22Rv1 (cell line): ENCODE measurements at regions not wholly inside any gene's neighbourhood (a gene's known extent, or its start where the extent isn't known, plus 50 kb on each side); places are given as distances from the start of the nearest gene placed in this dataset.

Experiments used
- H3K27ac ChIP-seq: fragments of 450-650 bp; 2 replicates; pipeline ENCODE4 v1.5.1; 2017
- CTCF ChIP-seq: fragments of 450-650 bp; IDR thresholded peaks from 2 replicates; pipeline ENCODE4 v1.5.1; 2017; ENCODE audit warnings: mild to moderate bottlenecking
- ZFX ChIP-seq: fragments of 450-650 bp; IDR thresholded peaks from 2 replicates; pipeline ENCODE4 v1.6.1; 2017; ENCODE audit warnings: antibody characterized with exemption, borderline replicate concordance

DNA sequence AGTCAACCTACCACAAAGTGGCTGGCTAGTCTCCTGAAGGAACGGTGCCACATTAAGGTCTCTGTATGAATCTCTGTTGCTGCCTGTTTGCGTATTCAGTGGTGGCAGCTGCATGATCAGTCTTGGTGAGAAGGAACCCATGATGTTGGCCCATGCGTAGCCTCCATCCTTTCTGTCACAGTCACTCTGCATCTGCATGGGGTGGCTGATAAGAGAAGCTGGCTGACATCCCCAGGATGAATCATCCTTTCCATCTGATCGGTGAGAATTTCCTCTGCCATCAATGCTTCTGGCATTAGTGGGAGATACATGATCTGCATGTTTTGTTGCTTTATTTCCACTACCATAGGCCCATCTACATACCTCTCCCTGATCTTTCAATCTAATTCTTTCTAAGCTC is 199.0 kb upstream of the NECTIN1 start:
- TF ChIP-seq CTCF, result no peak
- no peak for TF ChIP-seq ZFX
- H3K27ac ChIP-seq, result no peak overlapping the region

DNA sequence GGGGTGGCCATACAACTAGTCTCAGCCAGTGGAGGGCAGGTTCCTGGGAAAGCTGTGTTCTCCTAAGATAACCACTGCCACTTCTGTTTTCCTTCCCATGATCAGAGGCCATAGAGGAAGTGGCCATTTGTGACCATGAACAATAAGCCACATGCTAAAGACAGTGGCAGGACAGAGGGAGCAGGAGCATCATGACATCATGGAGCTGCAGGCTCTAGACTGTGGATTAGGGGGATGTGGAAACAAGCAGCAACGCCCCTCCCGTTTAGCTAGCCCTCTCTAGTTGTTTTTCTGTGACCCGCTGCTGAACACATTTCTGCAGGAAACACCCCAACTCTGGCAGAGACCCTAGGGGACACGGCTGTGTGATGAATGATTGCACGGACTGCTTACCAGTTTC is 195.0 kb upstream of the NECTIN1 start:
- TF ChIP-seq CTCF (no peak), ZFX (no peak)
- no peak overlapping the region for H3K27ac ChIP-seq

- H3K27ac ChIP-seq, result no peak overlapping the region
- TF ChIP-seq CTCF, result no peak
- no peak for TF ChIP-seq ZFX
Observed at GRCh38 chr11:119921571-119921970, 192.6 kb upstream of the NECTIN1 start.

DNA sequence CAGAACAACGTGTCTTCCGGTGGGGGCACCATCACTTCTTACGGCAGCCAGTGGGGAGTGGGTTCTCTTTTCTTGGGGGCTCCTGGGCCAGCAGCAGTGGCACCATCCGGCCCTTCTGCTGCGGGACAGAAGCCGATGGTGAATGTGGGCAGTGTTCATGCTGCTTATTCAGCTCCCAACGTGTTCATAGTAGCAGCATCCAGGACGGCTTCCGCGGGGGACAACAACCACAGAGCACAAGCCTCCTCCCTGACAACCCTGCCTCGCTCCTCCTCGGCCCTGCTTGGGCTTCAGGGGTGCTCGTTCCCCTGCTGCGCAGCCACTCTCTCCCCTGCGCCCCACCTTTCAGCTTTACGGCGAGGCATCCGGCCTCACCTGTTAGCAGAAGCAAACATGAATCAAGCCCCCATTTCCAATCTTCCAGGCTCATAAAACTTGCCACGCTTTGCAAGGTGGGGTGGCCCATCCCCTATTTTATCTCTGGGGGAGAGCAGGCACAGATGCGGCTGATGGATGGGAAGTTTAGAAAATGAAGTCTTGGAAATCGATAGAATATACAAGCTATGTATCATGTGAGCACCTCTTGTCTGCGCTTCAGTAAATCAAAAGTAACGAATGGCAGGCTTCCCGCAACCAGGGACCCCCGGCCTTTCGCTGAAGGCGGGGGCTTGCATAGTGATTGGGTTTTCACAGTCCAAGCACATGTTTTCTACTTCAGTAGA is 191.8 kb upstream of the NECTIN1 start:
- TF ChIP-seq ZFX (no peak), CTCF (no peak)

GRCh38 chr11:119919656-119920055 is 190.7 kb upstream of the NECTIN1 start:
- no peak overlapping the region for H3K27ac ChIP-seq
- TF ChIP-seq ZFX, result no peak
- TF ChIP-seq CTCF, result no peak

More for the DNA sequence above, 191.8 kb upstream of the NECTIN1 start:
- H3K27ac ChIP-seq, result no peak overlapping the region

GRCh38 chr11:119918347-119918746 is 189.3 kb upstream of the NECTIN1 start:
- TF ChIP-seq CTCF (no peak), ZFX (no peak)
- no peak overlapping the region for H3K27ac ChIP-seq

DNA sequence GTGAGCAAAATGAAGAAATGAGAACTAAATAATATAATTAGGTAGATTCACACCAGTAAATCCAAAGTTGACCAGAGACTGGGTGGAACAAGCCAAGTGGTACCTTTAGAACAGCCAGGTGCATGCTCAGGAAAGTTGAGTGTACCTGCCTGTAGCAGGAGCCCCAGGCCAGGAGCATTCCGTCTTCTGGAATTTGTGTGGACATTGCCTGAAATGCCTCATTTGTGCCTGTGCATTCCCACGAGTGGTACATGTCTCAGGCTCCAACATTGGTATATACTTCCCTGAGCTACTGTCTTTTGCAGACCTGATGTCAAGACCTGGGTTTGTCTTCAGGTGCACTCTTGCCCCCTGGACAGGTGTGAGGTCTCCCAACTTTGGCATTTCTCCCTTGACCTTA is 187.6 kb upstream of the NECTIN1 start:
- H3K27ac ChIP-seq, result no peak overlapping the region
- no peak for TF ChIP-seq ZFX

- TF ChIP-seq CTCF (no peak), ZFX (no peak)
- H3K27ac ChIP-seq, result no peak overlapping the region
Observed at GRCh38 chr11:119912229-119912628, 183.2 kb upstream of the NECTIN1 start.
